HEK293 (cell line): ENCODE measurements at regions not wholly inside any gene's neighbourhood (a gene's known extent, or its start where the extent isn't known, plus 50 kb on each side); places are given as distances from the start of the nearest gene placed in this dataset.

Source experiments
- CTCF ChIA-PET: fragments of 350-600 bp; formaldehyde crosslinking; extraction: SDS; loops from one replicate; lab custom pipeline; 2021; ENCODE audit warnings: antibody characterized with exemption; lab: Yijun Ruan, JAX
- POLR2A ChIA-PET: fragments of 300-600 bp; formaldehyde crosslinking; extraction: SDS; loops from one replicate; lab custom pipeline; 2020; ENCODE audit warnings: antibody characterized with exemption, inconsistent platforms; lab: Yijun Ruan, JAX
- H3K27ac ChIP-seq: fragments of 200-500 bp; sonication (Bioruptor generic); 2 replicates; pipeline ENCODE4 v1.5.1; 2014; ENCODE audit warnings: low read depth, low read length, control low read depth, inconsistent platforms; ENCODE audit errors: extremely low read depth
- H3K36me3 ChIP-seq, 2 experiments: fragments of 200-500 bp in 1 of 2; sonication (Bioruptor generic) in 1 of 2; 1 replicate in 1 of 2; 2 replicates in 1 of 2; pipeline ENCODE4 v1.5.1; 2014 to 2017; ENCODE audit warnings: inconsistent platforms in 2 of 2, low read length in 2 of 2; ENCODE audit not compliant: control insufficient read depth in 2 of 2, insufficient read depth in 1 of 2
- H3K4me1 ChIP-seq: fragments of 200-500 bp; sonication (Bioruptor generic); 2 replicates; pipeline ENCODE4 v1.5.1; 2014; ENCODE audit warnings: mild to moderate bottlenecking, low read length, inconsistent platforms; ENCODE audit not compliant: control insufficient read depth, insufficient read depth
- H3K4me3 ChIP-seq: 2 replicates; pipeline ENCODE4 v1.5.1; 2011; ENCODE audit warnings: low read depth, mild to moderate bottlenecking, control low read depth, low read length, moderate library complexity
- H3K9me3 ChIP-seq: fragments of 200-500 bp; sonication (Bioruptor generic); 2 replicates; pipeline ENCODE4 v1.5.1; 2014; ENCODE audit warnings: low read depth, low read length, inconsistent platforms; ENCODE audit not compliant: control insufficient read depth, insufficient read depth
- FEZF1 ChIP-seq: fragments of 450-650 bp; formaldehyde crosslinking; IDR thresholded peaks from 2 replicates; pipeline ENCODE4 v1.5.1; 2016; ENCODE audit warnings: missing biosample characterization, missing genetic modification characterization
- OVOL3 ChIP-seq: fragments of 450-650 bp; formaldehyde crosslinking; IDR thresholded peaks from 2 replicates; pipeline ENCODE4 v1.5.1; 2016; ENCODE audit warnings: missing biosample characterization, missing genetic modification characterization
- SALL2 ChIP-seq: fragments of 450-650 bp; formaldehyde crosslinking; IDR thresholded peaks from 2 replicates; pipeline ENCODE4 v1.5.0; 2017; ENCODE audit warnings: missing biosample characterization, mild to moderate bottlenecking, missing genetic modification characterization, borderline replicate concordance
- SP7 ChIP-seq: fragments of 450-650 bp; formaldehyde crosslinking; IDR thresholded peaks from 2 replicates; pipeline ENCODE4 v1.5.1; 2016; ENCODE audit warnings: missing biosample characterization, missing genetic modification characterization
- TRIM28 ChIP-seq: IDR thresholded peaks from 2 replicates; pipeline ENCODE4 v1.6.1; 2011; ENCODE audit warnings: low read length, control low read depth, borderline replicate concordance
- WT1 ChIP-seq: fragments of 450-650 bp; formaldehyde crosslinking; IDR thresholded peaks from 2 replicates; pipeline ENCODE4 v1.5.1; 2016; ENCODE audit warnings: missing biosample characterization, missing genetic modification characterization
- ZBTB20 ChIP-seq: fragments of 450-650 bp; formaldehyde crosslinking; IDR thresholded peaks from 2 replicates; pipeline ENCODE4 v1.5.1; 2016; ENCODE audit warnings: missing biosample characterization, missing genetic modification characterization
- ZBTB21 ChIP-seq: fragments of 450-650 bp; formaldehyde crosslinking; IDR thresholded peaks from 2 replicates; pipeline ENCODE4 v1.5.1; 2017; ENCODE audit warnings: missing biosample characterization, missing genetic modification characterization
- ZNF114 ChIP-seq: fragments of 450-650 bp; formaldehyde crosslinking; IDR thresholded peaks from 2 replicates; pipeline ENCODE4 v1.5.0; 2017; ENCODE audit warnings: missing biosample characterization, missing genetic modification characterization
- ZNF214 ChIP-seq: fragments of 450-650 bp; formaldehyde crosslinking; IDR thresholded peaks from 2 replicates; pipeline ENCODE4 v1.5.1; 2017; ENCODE audit warnings: missing biosample characterization, mild to moderate bottlenecking, missing genetic modification characterization, borderline replicate concordance
- ZNF23 ChIP-seq: fragments of 450-650 bp; formaldehyde crosslinking; IDR thresholded peaks from 2 replicates; pipeline ENCODE4 v1.5.1; 2016; ENCODE audit warnings: missing biosample characterization, missing genetic modification characterization, borderline replicate concordance
- ZNF548 ChIP-seq: fragments of 450-650 bp; formaldehyde crosslinking; IDR thresholded peaks from 2 replicates; pipeline ENCODE4 v1.5.1; 2016; ENCODE audit warnings: missing biosample characterization, missing genetic modification characterization
- ZNF549 ChIP-seq: fragments of 450-650 bp; IDR thresholded peaks from 2 replicates; pipeline ENCODE4 v1.5.1; 2018; ENCODE audit warnings: missing biosample characterization, missing genetic modification characterization, mild to moderate bottlenecking, inconsistent platforms, moderate library complexity
- ZNF658 ChIP-seq: fragments of 450-650 bp; formaldehyde crosslinking; IDR thresholded peaks from 2 replicates; pipeline ENCODE4; 2016; ENCODE audit warnings: missing biosample characterization, missing genetic modification characterization
- ZNF677 ChIP-seq: fragments of 450-650 bp; IDR thresholded peaks from 2 replicates; pipeline ENCODE4 v1.5.0; 2018; ENCODE audit warnings: missing biosample characterization, mild to moderate bottlenecking, missing genetic modification characterization, moderate library complexity
- ZNF791 ChIP-seq: fragments of 450-650 bp; formaldehyde crosslinking; IDR thresholded peaks from 2 replicates; pipeline ENCODE4 v1.5.1; 2016; ENCODE audit warnings: missing biosample characterization, missing genetic modification characterization
- ZSCAN23 ChIP-seq: fragments of 450-650 bp; formaldehyde crosslinking; IDR thresholded peaks from 2 replicates; pipeline ENCODE4 v1.5.1; 2016; ENCODE audit warnings: missing biosample characterization, missing genetic modification characterization
- TF ChIP-seq, protein P1 (sequence below): fragments of 450-650 bp; formaldehyde crosslinking; IDR thresholded peaks from 2 replicates; pipeline ENCODE4 v1.5.1; 2016; ENCODE audit warnings: missing biosample characterization, missing genetic modification characterization
- TF ChIP-seq, protein P2 (sequence below): fragments of 450-650 bp; formaldehyde crosslinking; IDR thresholded peaks from 2 replicates; pipeline ENCODE4 v1.5.1; 2016; ENCODE audit warnings: missing biosample characterization, missing genetic modification characterization
- TF ChIP-seq, protein P3 (sequence below): fragments of 450-650 bp; formaldehyde crosslinking; IDR thresholded peaks from 2 replicates; pipeline ENCODE4 v1.5.1; 2016; ENCODE audit warnings: missing biosample characterization, missing genetic modification characterization

DNA sequence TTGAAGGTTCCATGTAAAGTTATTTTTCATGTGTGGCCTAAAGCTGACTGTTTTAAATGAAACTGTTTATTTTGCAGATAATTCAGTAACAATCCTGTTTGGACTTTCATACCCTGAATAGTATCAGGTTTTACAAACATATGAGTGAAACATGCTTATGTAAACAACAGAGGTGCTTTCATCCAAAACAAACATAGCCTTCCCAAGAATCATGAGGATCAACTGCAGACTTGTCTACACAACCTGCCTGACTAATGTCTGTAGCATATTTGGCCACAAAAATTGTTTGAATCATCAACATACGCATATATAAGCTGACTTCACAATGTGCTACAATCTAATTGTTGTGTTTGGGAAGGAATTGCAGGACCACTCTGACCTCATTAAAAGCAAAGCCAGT, 190.4 kb downstream of the DIPK2A start:
- H3K36me3 ChIP-seq = no peaks in the 10 kb centered on the region
- ChIA-PET CTCF (no interaction called here), POLR2A (no interaction called here)
- H3K9me3 ChIP-seq = no peaks in the 10 kb centered on the region
- peaks cover 4% of the 10 kb centered on the region; the same call in 1 of the 2 replicates for H3K4me1 ChIP-seq
- TF ChIP-seq ZNF214 = no peak
- TF ChIP-seq FEZF1 (tag by site-specific recombination) = no peak
- TF ChIP-seq ZNF549 = 0 out of 2 replicates have a peak, but pooled peaks have one; percentile 31
- no peak for TF ChIP-seq OVOL3
- 0 out of 2 replicates have a peak, but pooled peaks have one; percentile 38 for TF ChIP-seq WT1
- 0 out of 2 replicates have a peak, but pooled peaks have one; percentile 27 for TF ChIP-seq TRIM28
- no peak overlapping the region for H3K4me3 ChIP-seq
- no peak overlapping the region for H3K27ac ChIP-seq

DNA sequence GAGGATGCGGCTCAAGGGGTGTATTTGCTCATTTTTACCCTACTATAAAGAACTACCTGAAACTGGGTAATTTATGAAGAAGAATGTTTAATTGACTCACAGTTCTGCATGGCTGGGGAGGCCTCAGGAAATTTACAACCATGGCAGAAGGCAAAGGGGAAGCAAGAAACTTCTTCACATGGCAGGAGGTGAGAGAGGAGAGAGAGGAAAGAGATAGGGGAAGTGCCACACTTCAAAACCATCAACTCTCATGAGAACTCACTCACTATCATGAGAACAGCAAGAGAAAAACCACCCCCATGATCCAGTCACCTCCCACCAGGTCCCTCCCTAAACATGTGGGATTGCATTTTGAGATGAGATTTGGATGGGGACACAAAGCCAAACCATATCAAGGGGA, 192.7 kb downstream of the DIPK2A start:
- ChIA-PET CTCF (no interaction called here), POLR2A (no interaction called here)
- Histone ChIP-seq H3K4me1 (peaks cover 4% of the 10 kb centered on the region; the same call in 1 of the 2 replicates), H3K4me3 (no peak overlapping the region), H3K9me3 (no peaks in the 10 kb centered on the region), H3K36me3 (no peaks in the 10 kb centered on the region)
- TF ChIP-seq SP7 = no peak
- TF ChIP-seq, protein P1, sequence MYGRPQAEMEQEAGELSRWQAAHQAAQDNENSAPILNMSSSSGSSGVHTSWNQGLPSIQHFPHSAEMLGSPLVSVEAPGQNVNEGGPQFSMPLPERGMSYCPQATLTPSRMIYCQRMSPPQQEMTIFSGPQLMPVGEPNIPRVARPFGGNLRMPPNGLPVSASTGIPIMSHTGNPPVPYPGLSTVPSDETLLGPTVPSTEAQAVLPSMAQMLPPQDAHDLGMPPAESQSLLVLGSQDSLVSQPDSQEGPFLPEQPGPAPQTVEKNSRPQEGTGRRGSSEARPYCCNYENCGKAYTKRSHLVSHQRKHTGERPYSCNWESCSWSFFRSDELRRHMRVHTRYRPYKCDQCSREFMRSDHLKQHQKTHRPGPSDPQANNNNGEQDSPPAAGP (tag by site-specific recombination) = no peak
- TF ChIP-seq ZNF114 (tag by site-specific recombination) = no peak
- TF ChIP-seq ZNF791 (tag by site-specific recombination) = no peak
- TF ChIP-seq, protein P2, sequence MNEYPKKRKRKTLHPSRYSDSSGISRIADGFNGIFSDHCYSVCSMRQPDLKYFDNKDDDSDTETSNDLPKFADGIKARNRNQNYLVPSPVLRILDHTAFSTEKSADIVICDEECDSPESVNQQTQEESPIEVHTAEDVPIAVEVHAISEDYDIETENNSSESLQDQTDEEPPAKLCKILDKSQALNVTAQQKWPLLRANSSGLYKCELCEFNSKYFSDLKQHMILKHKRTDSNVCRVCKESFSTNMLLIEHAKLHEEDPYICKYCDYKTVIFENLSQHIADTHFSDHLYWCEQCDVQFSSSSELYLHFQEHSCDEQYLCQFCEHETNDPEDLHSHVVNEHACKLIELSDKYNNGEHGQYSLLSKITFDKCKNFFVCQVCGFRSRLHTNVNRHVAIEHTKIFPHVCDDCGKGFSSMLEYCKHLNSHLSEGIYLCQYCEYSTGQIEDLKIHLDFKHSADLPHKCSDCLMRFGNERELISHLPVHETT = no peak
- TF ChIP-seq ZNF677 (tag by site-specific recombination) = no peak
- TF ChIP-seq ZNF23 (tag by site-specific recombination) = no peak
- TF ChIP-seq, all 188 proteins: peak for 0
- H3K27ac ChIP-seq = no peak overlapping the region

DNA sequence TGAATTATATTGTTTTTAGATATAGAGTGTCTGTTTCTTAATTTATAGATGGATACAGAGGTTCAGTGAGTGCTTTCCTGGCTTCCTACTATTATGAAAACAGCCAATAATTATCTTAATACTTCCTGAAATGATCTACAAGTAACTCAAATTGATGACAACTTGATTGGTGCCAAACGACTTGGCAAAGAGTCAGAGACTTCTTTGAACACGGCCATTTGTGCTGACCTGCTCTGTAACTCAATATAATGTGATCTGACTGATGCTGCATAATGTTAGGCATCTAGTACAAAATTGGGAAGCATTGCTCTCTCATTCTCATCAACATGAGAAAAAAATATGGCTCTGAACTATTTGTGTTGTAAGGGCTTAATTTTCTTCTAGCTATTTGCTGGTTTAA, 193.9 kb downstream of the DIPK2A start:
- Histone ChIP-seq H3K9me3 (no peaks in the 10 kb centered on the region), H3K36me3 (no peaks in the 10 kb centered on the region), H3K4me3 (no peak overlapping the region), H3K4me1 (peaks cover 4% of the 10 kb centered on the region; the same call in 1 of the 2 replicates), H3K27ac (no peak overlapping the region)
- ChIA-PET POLR2A (no interaction called here), CTCF (no interaction called here)
- TF ChIP-seq ZNF548 (tag by site-specific recombination) (no peak), ZNF658 (tag by site-specific recombination) (no peak), ZBTB21 (tag by site-specific recombination) (no peak), ZBTB20 (tag by site-specific recombination) (no peak), ZSCAN23 (tag by site-specific recombination) (no peak), SALL2 (no peak)
- TF ChIP-seq, protein P3, sequence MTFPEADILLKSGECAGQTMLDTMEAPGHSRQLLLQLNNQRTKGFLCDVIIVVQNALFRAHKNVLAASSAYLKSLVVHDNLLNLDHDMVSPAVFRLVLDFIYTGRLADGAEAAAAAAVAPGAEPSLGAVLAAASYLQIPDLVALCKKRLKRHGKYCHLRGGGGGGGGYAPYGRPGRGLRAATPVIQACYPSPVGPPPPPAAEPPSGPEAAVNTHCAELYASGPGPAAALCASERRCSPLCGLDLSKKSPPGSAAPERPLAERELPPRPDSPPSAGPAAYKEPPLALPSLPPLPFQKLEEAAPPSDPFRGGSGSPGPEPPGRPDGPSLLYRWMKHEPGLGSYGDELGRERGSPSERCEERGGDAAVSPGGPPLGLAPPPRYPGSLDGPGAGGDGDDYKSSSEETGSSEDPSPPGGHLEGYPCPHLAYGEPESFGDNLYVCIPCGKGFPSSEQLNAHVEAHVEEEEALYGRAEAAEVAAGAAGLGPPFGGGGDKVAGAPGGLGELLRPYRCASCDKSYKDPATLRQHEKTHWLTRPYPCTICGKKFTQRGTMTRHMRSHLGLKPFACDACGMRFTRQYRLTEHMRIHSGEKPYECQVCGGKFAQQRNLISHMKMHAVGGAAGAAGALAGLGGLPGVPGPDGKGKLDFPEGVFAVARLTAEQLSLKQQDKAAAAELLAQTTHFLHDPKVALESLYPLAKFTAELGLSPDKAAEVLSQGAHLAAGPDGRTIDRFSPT = no peak
